Astrocyte of the spinal cord (primary cell): ENCODE measurements at regions not wholly inside any gene's neighbourhood (a gene's known extent, or its start where the extent isn't known, plus 50 kb on each side); places are given as distances from the start of the nearest gene placed in this dataset.

ENCODE experiments used
- DNase-seq: peaks from one replicate; pipeline ENCODE4 v3.0.0; 2011; ENCODE audit warnings: low read depth, low spot score
- H3K4me3 ChIP-seq: 2 replicates; pipeline ENCODE4 v1.5.1; 2011; ENCODE audit warnings: low read depth, mild to moderate bottlenecking, low read length, moderate library complexity
- CTCF ChIP-seq: IDR thresholded peaks from 2 replicates; pipeline ENCODE4 v1.5.1; 2012; ENCODE audit warnings: low read depth, mild to moderate bottlenecking, low read length, inconsistent platforms
- in situ Hi-C: cut with HindIII; loops from 2 replicates; pipeline ENCODE4 v1.10.0; 2017; ENCODE audit warnings: low sequenced_read_pairs

GRCh38 chr4:116923389-116923788 is 162.0 kb downstream of the TRAM1L1 start:
- in situ Hi-C loops = no loop called here
- TF ChIP-seq CTCF = no peak
- DNase-seq = no peak
- H3K4me3 ChIP-seq = no peak overlapping the region

DNA sequence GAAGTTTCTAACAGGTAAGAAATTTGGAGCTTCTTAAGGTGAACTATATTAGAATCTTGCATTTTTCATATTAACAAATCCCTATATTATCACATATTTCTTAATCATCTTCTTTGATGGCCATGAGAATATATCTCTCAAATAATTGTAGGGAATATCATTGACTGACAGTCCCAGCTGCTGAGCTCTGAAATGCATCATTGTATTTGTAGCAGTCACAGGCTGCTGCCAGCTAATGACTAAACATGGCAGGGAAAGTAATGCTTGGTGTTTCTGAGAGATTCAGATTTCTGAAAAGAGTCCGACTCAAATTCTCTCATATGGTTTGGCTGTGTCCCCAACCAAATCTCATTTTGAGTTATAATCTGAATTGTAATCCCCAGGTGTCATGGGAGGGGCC is 171.9 kb downstream of the TRAM1L1 start:
- no peak for DNase-seq
- no peak for TF ChIP-seq CTCF
- no peak overlapping the region for H3K4me3 ChIP-seq
- in situ Hi-C loops = no loop called here

GRCh38 chr4:116906758-116907157 is 178.6 kb downstream of the TRAM1L1 start:
- in situ Hi-C loops = no loop called here
- no peak for DNase-seq
- no peak overlapping the region for H3K4me3 ChIP-seq
- no peak for TF ChIP-seq CTCF

GRCh38 chr4:116899561-116899960 is 185.8 kb downstream of the TRAM1L1 start:
- TF ChIP-seq CTCF = no peak
- no peak for DNase-seq
- in situ Hi-C loops = no loop called here
- H3K4me3 ChIP-seq = no peak overlapping the region

GRCh38 chr4:116885579-116885978 is 199.8 kb downstream of the TRAM1L1 start:
- H3K4me3 ChIP-seq = no peak overlapping the region
- DNase-seq = no peak
- TF ChIP-seq CTCF = no peak
- in situ Hi-C loops = no loop called here

DNA sequence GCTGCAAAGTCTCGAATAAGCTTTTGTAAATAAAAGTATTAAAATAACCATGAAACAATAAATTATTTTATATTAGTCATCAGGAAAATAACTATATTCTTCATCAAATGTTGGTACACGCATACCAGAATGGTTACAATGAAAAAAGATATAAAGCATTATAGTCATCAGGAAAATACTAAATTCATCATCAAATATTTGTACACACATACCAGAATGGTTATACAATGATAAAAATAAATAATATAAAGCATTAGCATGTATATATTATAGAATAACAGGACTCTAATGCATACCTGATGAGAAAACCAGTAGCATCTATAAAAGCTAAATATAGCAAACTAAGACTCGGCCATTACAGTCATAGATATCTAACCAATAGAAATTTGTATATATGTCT is 202.9 kb downstream of the TRAM1L1 start:
- in situ Hi-C loops = no loop called here
- TF ChIP-seq CTCF = no peak
- H3K4me3 ChIP-seq = no peak overlapping the region
- DNase-seq = no peak

GRCh38 chr4:116881077-116881476 is 204.3 kb downstream of the TRAM1L1 start:
- no peak overlapping the region for H3K4me3 ChIP-seq
- in situ Hi-C loops = no loop called here
- TF ChIP-seq CTCF = no peak
- DNase-seq = no peak
